Stimulated activated CD8-positive, alpha-beta memory T cell treated with anti-CD3 and anti-CD28 coated beads, Interleukin-12 subunit alpha, Interleukin-12 subunit beta, amount 100 ng/mL, for 1 hour (primary cell): ENCODE measurements at regions not wholly inside any gene's neighbourhood (a gene's known extent, or its start where the extent isn't known, plus 50 kb on each side); places are given as distances from the start of the nearest gene placed in this dataset.

Experiments used
- DNase-seq: peaks from one replicate; pipeline ENCODE4 v3.0.0-alpha.2; 2020; ENCODE audit warnings: low read depth

- DNase-seq, result no peak
Observed at GRCh38 chr15:70345251-70346019, 247.7 kb upstream of the TLE3 start.

GRCh38 chr15:70344666-70345065, 246.9 kb upstream of the TLE3 start:
- no peak for DNase-seq

- no peak for DNase-seq
Observed at GRCh38 chr15:70343961-70344621, 246.4 kb upstream of the TLE3 start.

GRCh38 chr15:70342554-70343548, 245.1 kb upstream of the TLE3 start:
- DNase-seq, result no peak

- no peak for DNase-seq
Observed at GRCh38 chr15:70342141-70342540, 244.4 kb upstream of the TLE3 start.

GRCh38 chr15:70341566-70341965, 243.8 kb upstream of the TLE3 start:
- no peak for DNase-seq

- no peak for DNase-seq
Observed at GRCh38 chr15:70340494-70340870, 242.8 kb upstream of the TLE3 start.

GRCh38 chr15:70339571-70340493, 242.1 kb upstream of the TLE3 start:
- no peak for DNase-seq

- no peak for DNase-seq
Observed at GRCh38 chr15:70337277-70338186, 239.8 kb upstream of the TLE3 start.

GRCh38 chr15:70336425-70337009, 238.8 kb upstream of the TLE3 start:
- no peak for DNase-seq

- DNase-seq, result no peak
Observed at GRCh38 chr15:70334286-70334685, 236.6 kb upstream of the TLE3 start.

GRCh38 chr15:70329179-70329578, 231.5 kb upstream of the TLE3 start:
- DNase-seq, result no peak

- no peak for DNase-seq
Observed at GRCh38 chr15:70328679-70329115, 231.0 kb upstream of the TLE3 start.

- no peak for DNase-seq
Observed at GRCh38 chr15:70327856-70328678, 230.3 kb upstream of the TLE3 start.

- DNase-seq, result no peak
Observed at GRCh38 chr15:70327328-70327855, 229.7 kb upstream of the TLE3 start.

- no peak for DNase-seq
Observed at GRCh38 chr15:70324001-70324974, 226.6 kb upstream of the TLE3 start.

GRCh38 chr15:70323111-70323851, 225.6 kb upstream of the TLE3 start:
- no peak for DNase-seq
